OCI-LY3 (cell line): ENCODE measurements at regions not wholly inside any gene's neighbourhood (a gene's known extent, or its start where the extent isn't known, plus 50 kb on each side); places are given as distances from the start of the nearest gene placed in this dataset.

ENCODE experiments used
- H2AFZ ChIP-seq: fragments of 200-600, 300-600 bp; shearing (Covaris generic); 2 replicates; pipeline ENCODE4 v1.6.0; 2014; ENCODE audit warnings: antibody characterized with exemption, low read depth, low read length
- H3K27ac ChIP-seq: fragments of 200-600, 300-600 bp; sonication (generic); 2 replicates; pipeline ENCODE4 v1.5.1; 2014; ENCODE audit warnings: mild to moderate bottlenecking, low read length, moderate library complexity, mixed read lengths
- H3K27me3 ChIP-seq: fragments of 200-600, 300-600 bp; sonication (generic); 2 replicates; pipeline ENCODE4 v1.6.1; 2014; ENCODE audit warnings: low read depth, low read length, mixed read lengths
- H3K36me3 ChIP-seq: fragments of 200-600, 300-600 bp; sonication (generic); replicated peaks from 2 replicates; pipeline ENCODE3; 2014; ENCODE audit warnings: low read depth, low read length, mixed read lengths
- H3K4me1 ChIP-seq: fragments of 300-600, 200-600 bp; sonication (generic); 2 replicates; pipeline ENCODE4 v1.6.1; 2014; ENCODE audit warnings: low read length, mixed read lengths
- H3K4me2 ChIP-seq: fragments of 200-600, 300-600 bp; sonication (generic); 2 replicates; pipeline ENCODE4 v1.6.1; 2014; ENCODE audit warnings: low read length, mixed read lengths
- H3K4me3 ChIP-seq: fragments of 300-600, 200-600 bp; sonication (generic); 2 replicates; pipeline ENCODE4 v1.5.1; 2014; ENCODE audit warnings: antibody characterized with exemption, mild to moderate bottlenecking, low read length, moderate library complexity
- H3K79me2 ChIP-seq: fragments of 300-600, 200-600 bp; shearing (Covaris generic); 2 replicates; pipeline ENCODE4 v1.6.1; 2014; ENCODE audit warnings: mild to moderate bottlenecking, low read length, mixed read lengths
- H3K9ac ChIP-seq: fragments of 300-600, 200-600 bp; shearing (Covaris generic); 2 replicates; pipeline ENCODE4 v1.6.0; 2014; ENCODE audit warnings: mild to moderate bottlenecking, low read length, moderate library complexity
- H3K9me3 ChIP-seq: fragments of 200-600, 300-600 bp; shearing (Covaris generic); 2 replicates; pipeline ENCODE4 v1.6.1; 2014; ENCODE audit warnings: low read length, mixed read lengths; ENCODE audit not compliant: insufficient read depth
- H4K20me1 ChIP-seq: fragments of 200-600, 300-600 bp; sonication (generic); 2 replicates; pipeline ENCODE4 v1.6.1; 2016; ENCODE audit warnings: low read length, mixed read lengths; ENCODE audit not compliant: insufficient read depth
- CTCF ChIP-seq: fragments of 200-600, 300-600 bp; sonication (generic); IDR thresholded peaks from 2 replicates; pipeline ENCODE4 v1.5.1; 2014; ENCODE audit warnings: antibody characterized with exemption, low read length, low read depth
- EZH2phosphoT487 ChIP-seq: fragments of 200-600 bp; shearing (Covaris generic); IDR thresholded peaks from 2 replicates; pipeline ENCODE4 v1.6.1; 2018; ENCODE audit warnings: antibody characterized with exemption, mixed run types, low read depth

DNA sequence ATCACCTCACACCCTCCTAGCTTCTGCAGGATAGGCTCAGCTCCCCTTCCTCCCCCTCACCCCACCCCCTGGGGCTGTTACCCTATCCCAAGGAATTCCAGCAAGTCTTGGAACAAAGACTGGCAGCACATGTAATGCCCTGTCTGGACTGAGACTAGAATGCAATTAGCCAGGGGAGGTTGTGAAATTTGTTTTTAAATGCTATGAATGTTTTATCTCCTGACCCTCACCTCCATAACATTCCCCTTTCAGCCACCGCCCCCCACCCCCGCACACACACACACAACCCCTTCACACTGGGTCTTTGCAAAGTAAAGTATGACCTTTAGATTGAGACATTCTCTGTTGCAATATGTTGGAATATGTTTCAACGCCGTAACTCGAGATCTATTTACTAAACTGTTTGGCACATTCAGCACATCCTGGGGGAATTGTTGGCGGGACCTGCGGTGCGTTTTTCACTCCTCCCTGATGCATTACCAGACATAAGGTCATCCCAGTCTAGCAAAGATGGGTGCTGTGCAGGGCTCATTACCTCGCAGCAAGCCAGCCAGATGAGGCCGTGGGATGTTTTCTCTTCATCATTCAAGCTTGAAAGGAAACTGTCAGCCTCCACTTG lies 290.7 kb upstream of the SLC14A2 start:
- no peak for TF ChIP-seq CTCF
- no peak for TF ChIP-seq EZH2phosphoT487
- H3K4me2 ChIP-seq, result no peak overlapping the region
- no peaks in the 10 kb centered on the region for H3K36me3 ChIP-seq
- H2AFZ ChIP-seq, result no peak overlapping the region
- no peaks in the 10 kb centered on the region for H3K9me3 ChIP-seq
- no peak overlapping the region for H3K4me3 ChIP-seq
- H3K27me3 ChIP-seq, result peaks cover 46% of the 10 kb centered on the region
- H4K20me1 ChIP-seq, result no peaks in the 10 kb centered on the region
- H3K4me1 ChIP-seq, result no peaks in the 10 kb centered on the region
- no peaks in the 10 kb centered on the region for H3K79me2 ChIP-seq
- H3K9ac ChIP-seq, result no peak overlapping the region
- no peak overlapping the region for H3K27ac ChIP-seq

DNA sequence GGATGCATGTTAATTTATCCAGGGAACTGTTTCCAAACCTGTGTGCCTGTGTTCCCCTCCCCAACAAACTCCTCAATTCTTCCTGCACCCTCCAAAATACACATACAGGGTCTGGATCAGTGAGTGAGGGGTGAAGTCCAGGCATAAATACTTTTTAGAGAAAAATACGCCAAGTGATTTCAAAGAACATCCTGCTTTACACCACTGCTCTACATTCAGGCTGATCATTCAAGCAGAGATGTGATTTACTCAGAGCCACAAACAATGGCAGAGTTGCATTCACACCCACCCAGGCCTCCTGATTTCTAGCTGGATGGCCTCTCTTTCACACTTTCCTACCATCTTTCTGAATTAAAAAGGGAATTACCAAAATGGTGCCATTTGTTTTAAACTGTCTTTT lies 289.5 kb upstream of the SLC14A2 start:
- TF ChIP-seq CTCF (no peak), EZH2phosphoT487 (no peak)
- no peaks in the 10 kb centered on the region for H4K20me1 ChIP-seq
- H3K36me3 ChIP-seq, result no peaks in the 10 kb centered on the region
- H3K27me3 ChIP-seq, result peaks cover 45% of the 10 kb centered on the region
- no peak overlapping the region for H3K4me2 ChIP-seq
- no peak overlapping the region for H3K4me3 ChIP-seq
- no peaks in the 10 kb centered on the region for H3K4me1 ChIP-seq
- no peak overlapping the region for H3K9ac ChIP-seq
- H3K79me2 ChIP-seq, result no peaks in the 10 kb centered on the region
- no peak overlapping the region for H2AFZ ChIP-seq
- no peak overlapping the region for H3K27ac ChIP-seq
- no peaks in the 10 kb centered on the region for H3K9me3 ChIP-seq

- no peak overlapping the region for H3K4me3 ChIP-seq
- H3K9me3 ChIP-seq, result no peaks in the 10 kb centered on the region
- H3K4me2 ChIP-seq, result no peak overlapping the region
Observed at GRCh38 chr18:45326505-45326904, 288.8 kb upstream of the SLC14A2 start.

GRCh38 chr18:45328296-45328695 lies 287.0 kb upstream of the SLC14A2 start:
- Histone ChIP-seq H3K36me3 (no peaks in the 10 kb centered on the region), H3K4me2 (no peak overlapping the region), H3K27ac (no peak overlapping the region), H3K9ac (no peak overlapping the region), H3K27me3 (peaks cover 36% of the 10 kb centered on the region), H3K79me2 (no peaks in the 10 kb centered on the region), H3K4me3 (no peak overlapping the region), H3K9me3 (no peaks in the 10 kb centered on the region), H4K20me1 (no peaks in the 10 kb centered on the region), H3K4me1 (no peaks in the 10 kb centered on the region), H2AFZ (no peak overlapping the region)
- TF ChIP-seq EZH2phosphoT487 (no peak), CTCF (no peak)

More at GRCh38 chr18:45326505-45326904, 288.8 kb upstream of the SLC14A2 start:
- H2AFZ ChIP-seq, result no peak overlapping the region
- H3K36me3 ChIP-seq, result no peaks in the 10 kb centered on the region
- no peaks in the 10 kb centered on the region for H3K79me2 ChIP-seq
- no peak overlapping the region for H3K9ac ChIP-seq
- no peaks in the 10 kb centered on the region for H4K20me1 ChIP-seq
- TF ChIP-seq CTCF (no peak), EZH2phosphoT487 (no peak)
- no peak overlapping the region for H3K27ac ChIP-seq
- H3K4me1 ChIP-seq, result no peaks in the 10 kb centered on the region
- H3K27me3 ChIP-seq, result peaks cover 40% of the 10 kb centered on the region
